Inflammatory macrophage treated with lipopolysaccharide for 1 hour (primary cell): ENCODE measurements at regions not wholly inside any gene's neighbourhood (a gene's known extent, or its start where the extent isn't known, plus 50 kb on each side); places are given as distances from the start of the nearest gene placed in this dataset.

Source experiments
- DNase-seq, 2 donors: peaks; one replicate each; pipeline ENCODE4 v3.0.0-alpha.2; 2020 to 2022

DNA sequence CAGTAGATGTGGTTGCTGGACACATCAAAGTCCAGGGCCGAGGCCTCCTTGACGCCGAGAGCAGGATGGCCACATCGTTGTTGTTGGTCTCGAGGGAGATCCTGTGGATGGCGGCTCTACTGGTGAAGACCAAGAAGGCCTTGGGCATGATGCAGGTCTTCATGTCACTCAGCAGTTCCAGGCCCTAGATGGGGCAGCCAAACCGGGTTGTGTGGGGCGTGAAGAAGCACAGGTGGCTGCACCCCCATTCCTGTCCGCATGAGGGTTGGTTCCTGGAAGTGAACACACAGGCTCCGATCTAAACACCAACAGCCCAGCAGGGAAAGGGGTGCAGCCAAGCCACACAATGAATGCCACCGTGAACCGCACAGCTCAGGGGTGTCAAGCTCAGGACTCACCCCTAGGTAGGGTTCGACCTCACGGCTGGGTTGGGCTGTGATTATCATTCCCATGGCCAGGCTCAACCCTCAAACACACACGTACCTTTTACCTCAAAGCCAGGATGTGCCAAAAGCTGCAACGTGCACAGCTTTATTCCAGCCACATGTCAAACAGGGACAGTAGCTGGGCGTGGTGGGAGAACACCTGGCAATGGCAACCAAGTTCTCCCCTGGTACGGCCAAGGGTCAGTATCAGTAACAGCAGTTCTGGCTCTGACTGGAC, 132.3 kb downstream of the CRYBB2 start:
- DNase-seq, result no peak

DNA sequence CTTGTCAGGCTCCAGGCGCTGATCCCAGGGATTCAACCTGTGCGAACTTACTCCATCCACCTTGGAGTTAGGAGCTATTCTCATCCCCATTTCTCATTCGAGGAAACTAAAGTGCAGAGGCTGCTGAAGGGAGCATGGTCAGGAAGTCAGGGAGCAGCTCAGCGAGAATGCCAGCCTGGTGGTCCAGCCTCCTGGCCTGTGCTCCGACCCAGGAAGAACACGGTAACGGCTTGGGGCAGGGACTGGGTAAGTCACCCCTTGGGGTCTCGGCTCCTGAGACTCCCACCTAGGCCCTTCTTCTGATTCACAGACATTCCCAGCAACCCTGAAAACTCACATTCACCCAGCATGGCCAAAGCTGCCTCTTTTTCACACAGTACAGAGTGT, 132.8 kb downstream of the CRYBB2 start:
- no peak for DNase-seq

DNA sequence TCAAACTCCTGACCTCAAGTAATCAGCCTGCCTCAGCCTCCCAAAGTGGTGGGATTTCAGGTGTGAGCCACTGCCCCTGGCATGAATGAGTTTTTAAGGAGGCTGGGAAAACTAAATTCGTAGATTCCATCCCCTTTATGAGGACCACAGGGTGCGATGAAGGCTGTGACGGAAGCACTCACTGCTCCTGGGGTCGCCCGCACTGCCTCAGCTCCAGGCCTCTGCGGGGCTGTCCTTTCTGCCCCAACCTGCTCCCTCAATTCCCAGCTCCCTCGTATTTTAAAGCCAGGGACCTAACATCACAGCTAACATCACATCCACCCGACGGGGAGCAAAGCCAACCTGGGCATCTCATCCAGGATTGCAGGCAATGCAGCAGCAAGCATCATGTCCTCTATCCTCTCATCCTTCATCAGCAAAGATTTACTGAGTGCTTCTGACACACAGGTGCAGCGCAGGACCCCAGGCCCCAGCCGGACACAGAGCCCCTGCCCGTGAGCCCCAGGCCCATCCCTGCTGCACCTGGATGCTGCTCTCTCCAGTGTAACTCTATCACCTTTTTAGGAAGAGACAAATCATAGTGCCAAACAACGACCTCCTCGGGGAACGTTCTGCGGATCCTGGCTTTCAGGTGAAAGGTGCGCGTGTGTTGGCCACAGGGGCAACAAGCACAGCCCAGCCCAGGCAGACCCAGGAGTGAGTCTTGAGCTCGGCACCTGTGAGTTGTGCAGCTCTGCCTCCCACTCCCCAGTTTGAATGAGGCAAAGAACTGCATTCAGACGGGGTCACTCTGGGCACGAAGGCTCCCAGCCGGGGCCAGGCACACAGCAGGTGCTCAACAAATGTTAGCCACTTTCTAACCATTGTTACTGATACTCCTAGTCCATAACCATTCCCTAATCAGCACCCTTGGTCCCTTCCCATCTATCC, 134.3 kb downstream of the CRYBB2 start:
- DNase-seq, result no peak

DNA sequence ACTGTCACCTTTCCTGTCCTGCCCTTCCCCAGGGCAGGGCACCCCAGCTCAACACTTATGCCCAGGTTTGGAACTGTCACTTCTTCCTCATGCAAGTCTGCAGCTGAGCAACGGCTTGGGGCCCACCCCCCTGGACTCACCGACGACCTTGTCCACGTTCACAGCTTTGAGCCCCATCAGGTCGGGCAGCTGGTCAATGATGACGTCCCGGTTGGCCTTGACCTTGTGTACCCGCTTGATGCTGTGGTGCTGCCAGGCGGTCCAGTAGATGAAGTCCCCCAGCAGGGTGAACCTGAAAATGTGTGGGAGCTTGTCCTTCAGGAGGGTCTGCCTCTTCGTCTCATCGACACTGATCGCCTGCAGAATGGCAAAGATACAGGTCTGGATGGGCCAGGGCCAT, 135.0 kb downstream of the CRYBB2 start:
- no peak for DNase-seq

DNA sequence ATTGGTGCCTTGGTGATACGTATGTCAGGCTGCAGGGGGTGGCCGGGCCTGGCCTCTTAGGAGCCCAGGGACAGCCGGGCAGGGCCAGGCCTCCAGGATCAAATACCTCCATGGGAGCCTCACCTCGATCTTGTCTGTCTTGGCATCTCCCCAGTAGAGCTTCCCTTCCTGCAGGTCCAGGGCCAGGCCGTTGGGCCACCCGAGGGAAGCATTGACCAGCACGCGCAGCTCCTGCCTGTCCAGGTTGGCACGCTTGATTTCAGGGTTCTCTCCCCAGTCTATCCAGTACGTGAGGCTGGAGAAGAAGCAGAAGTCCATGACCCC, 137.7 kb downstream of the CRYBB2 start:
- DNase-seq, result no peak

DNA sequence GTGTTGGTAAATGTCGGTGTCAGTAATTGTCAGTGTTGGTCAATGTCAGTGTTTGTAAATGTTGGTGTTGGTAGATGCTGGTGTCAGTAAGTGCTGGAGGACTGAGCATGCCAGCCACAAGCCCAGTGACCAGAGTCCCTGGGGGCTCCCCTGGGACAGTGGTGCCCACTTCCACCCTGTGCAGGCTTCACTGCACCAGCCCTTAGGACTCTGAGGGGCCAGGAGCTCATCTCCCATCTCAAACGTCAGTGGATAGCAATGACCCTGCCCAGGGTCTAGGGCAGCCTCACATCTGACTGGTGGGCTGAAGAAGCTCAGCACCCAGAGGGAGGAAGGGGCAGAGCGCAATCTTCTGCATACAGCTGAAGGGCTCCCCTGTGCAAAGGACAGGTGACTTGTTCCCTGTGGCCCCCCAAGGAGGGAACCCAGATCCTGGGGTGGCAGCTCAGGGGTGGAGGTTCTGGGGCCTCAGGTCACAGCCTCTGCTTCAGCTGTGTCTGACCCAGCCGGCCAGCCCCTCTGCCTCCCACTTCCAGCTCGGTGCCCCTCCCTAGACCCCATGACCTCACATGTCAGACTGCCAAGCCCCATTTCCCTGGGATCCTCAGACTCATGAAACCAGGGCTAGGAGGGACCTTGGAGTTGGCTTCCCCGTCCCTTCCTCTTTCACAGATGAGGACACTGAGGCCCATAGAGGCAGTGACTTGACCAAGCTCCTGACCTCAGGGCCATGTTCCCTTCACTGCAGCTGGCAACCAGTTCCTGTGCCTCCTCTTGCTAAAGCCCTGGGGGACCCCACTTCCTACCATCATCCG, 138.4 kb downstream of the CRYBB2 start:
- DNase-seq, result no peak

DNA sequence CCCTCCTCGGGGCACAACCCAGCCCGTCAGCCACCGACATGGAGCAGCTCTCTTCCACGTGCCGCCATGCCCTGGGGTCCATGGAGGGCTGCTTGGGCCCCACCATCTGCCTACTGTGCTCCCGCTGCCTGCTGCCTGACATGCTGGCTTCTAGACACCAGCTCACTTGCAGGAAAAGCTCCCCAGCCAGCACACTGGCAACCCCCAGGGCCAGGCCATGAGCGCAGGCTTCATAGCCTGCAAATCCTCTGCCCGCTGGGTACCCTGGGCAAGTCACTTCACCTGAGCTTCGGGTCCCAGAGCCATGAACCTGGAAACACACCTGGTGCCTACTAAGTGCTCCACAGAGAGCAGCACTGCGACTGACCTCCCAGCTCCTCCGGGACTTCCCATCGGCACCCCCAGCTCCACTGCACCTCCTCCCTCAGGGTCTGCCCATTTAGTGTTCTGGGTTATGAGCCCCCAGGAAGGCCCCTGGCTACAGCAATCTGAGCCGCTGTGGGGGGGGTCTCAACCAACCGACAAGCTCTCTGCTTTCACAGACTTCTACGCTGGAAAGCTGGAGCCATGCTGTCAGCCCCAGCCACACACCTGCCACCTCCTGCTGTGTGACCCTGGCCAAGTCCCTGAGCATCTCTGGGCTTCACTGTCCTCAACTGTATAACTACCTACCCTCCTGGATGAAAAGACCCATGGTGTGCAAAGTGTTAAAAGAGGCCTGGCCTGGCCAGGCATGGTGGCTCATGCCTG, 139.2 kb downstream of the CRYBB2 start:
- no peak for DNase-seq

DNA sequence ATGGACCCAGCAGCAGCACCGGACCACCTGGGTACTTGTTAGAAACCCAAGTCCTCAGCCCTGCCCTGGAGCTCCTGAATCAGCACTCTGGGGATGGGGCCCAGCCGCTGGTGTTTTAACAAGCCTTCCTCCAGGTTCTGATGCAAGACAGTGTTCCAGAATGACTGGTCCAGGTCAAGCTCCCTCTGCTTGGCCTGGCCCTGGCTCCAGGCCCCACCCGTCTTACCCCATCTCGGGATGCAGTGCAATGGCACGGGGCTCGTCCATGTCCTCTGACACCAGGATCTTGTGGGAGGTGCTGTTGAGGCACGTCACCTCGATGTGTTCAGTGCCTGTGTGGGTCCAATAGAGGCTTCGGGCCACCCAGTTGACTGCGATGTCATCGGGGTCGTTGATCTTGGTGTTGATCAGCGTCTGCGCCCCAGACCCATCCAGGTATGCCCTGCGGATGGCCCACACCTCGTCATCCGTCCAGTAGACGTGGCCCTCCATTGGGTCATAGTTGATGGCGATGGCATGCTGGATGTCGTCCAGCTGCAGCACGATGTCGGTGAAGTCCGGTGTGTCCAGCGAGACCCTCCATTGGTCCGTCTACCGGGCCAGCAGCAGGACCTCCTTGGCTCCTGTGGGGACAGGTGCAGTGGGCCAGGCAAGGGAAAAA, 140.3 kb downstream of the CRYBB2 start:
- DNase-seq, result no peak

DNA sequence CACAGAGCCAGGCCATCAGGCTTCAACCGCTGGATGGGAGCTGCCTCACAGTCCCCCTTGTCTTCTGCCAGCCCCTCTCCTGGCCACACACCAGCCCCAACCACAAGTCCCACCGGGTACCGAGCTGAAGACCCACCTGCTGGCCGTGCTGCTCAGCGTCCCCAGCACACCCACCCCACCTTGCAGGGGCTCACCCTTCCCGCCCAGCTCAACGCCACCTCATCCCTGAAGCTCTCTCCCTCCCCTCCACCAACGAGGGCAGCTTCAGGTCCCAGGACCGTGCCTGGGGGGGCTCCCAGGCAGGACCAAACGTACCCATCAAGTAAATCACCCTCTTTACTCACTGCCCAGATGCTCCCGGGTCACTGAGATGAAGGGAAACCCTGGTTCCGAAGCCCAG, 141.0 kb downstream of the CRYBB2 start:
- no peak for DNase-seq

DNA sequence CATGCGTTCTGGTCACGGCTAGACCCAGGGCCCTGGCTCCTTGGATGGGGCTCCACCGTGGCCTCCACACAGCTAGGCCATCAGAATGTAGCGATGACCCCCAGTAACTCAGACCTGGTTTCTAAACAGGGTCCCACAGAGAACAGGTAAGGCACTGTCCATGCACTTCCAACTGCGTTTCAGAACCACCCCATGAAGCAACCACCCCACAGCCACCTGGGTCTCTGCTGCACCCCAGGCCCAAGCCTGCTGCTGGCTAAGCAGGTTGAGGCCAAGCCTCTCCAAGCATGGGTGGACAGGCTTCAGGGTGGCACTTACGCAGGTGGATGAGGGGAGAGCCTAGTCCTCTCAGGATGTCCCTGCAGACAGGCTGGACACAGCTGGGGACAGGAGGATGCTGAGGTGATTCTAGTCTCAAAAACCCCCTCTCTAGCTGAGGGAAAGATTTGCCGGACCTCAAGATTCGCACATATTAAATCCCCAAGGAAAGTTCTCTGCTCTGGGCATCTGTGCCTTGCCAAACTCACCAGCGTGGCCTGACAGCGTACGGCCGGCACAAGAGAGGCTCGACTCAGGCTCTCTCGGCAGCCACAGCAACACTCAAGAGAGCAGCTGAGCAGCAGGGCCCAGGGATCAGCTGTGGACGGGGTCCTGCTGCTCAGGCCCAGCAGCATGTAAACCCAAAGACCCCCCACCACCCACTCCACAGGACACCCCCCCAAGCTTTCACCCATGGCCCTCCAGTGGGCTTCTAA, 141.6 kb downstream of the CRYBB2 start:
- no peak for DNase-seq

DNA sequence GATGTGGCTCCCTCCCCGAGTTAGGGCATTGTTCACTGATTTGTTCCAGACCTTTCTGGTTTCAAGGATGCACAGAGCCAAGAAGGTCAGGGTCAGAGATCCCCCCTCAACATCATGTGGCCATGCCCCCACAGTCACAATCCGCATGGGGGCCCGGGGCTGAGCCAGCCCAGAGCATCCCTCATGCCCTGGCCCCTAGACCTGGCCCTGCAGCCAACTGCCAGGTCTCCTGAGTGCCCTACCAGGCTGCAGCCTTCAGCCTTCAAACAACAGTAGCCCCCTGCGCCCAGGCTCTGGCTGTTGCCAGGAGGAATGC, 142.4 kb downstream of the CRYBB2 start:
- DNase-seq, result no peak

DNA sequence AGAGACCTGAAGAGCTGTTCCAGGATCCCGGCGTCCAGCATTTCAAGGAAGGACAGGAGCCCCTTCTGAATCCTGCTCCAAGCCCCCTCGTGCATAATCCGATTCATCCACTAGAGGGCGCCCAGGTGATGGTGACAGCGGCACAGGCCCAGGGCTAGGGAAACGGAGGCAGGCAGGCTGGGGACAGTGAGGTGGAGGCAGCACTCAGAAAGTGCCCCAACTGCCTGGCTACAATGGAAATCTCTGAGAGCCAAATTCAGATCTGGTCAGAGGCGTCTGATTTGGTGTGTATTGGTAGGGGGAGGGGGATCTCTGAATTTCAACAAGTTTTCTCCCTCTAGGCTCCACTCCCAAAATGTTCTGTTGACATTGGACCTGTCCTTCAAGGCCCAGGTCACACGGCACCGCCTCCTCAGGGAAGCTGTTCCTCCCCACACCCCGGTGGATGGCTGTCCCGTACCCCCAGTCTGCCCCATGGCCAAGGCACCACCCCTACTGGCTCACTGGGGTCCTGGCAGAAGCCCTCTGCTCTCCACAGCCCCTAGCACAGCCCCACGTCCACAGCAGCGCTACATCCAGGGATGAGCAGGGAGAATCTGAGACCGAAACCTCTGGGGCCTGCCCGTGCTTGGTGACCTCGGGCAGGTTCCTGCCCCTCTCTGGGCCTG, 142.9 kb downstream of the CRYBB2 start:
- peak; percentile 13 to 84 for DNase-seq

DNA sequence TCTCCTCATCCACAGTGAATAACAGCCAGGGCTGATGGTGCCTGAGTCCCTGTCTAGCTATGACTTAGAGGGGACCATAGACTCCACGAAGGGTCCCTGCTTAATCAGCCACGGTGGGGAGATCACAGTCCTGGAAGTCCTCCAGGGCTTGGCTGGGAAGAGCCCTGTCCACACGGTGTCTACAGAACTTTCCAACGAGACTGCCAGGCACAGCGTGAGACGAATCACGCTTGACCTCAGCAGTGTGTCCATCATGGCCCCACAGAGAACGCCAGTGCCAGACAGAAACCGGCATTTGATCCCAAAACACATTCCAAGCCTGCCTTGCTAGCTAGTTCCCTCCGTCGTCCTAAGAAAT, 143.4 kb downstream of the CRYBB2 start:
- no peak for DNase-seq

DNA sequence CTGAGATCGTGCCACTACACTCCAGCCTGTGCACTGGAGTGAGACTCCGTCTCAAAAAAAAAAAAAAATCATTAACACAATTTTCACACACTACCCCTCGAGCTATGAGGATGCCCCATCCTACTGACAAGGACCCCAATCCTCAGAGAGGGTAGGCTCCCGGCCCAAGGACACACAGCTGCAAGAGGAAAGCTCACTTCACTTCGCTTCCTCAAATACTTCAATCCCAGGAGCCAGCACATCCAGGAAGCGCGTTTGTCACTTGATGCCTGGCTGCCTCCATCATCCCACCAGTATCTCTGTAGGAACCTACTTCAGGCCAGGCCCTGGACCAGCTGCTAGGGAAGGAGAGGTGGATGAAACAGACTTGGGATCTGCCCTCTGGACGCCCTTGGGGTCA, 144.0 kb downstream of the CRYBB2 start:
- no peak for DNase-seq

DNA sequence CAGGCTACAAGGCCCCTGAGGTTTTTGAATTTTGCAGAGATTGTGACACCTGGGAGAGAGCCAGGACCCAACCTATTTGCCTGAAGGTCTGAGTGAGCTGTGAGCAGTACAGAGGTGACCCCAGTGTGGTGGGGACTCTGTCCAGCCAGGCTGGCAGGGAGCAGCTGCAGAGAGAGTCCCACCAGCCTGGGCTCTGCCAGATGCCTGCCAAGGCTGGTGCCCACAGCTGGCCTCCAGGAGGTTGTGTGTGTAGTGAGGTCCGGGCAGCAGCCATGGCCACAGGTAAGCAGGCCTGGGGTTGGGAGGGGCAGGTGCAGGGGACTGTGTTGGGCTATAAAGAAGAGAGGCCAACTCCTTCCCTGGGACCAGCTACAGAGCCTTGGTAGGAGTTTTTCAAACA, 144.8 kb downstream of the CRYBB2 start:
- DNase-seq, result no peak

DNA sequence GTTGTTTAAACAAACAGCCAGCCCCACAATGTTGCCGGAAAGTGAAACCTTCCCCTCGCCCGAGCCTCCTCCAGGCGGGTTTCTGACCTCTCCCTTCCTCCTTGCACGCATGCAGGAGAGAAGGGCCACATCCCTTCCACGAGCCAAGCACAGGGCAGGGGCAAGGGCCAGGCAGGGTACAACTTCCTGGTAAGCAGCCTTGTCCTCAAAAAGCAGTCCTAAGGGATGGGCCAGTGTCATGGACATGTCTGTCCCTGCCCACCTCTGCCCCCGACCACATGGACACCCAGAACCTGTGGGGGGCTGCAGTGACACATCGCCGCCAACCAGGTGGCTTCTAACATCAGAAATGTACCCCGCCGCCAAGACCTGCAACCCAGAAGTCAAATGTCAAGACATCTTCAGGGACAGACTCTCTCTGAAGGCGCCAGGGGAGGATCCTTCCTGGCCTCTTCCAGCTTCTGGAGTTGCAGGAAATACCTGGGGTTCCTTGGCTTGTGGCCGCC, 145.3 kb downstream of the CRYBB2 start:
- DNase-seq, result no peak

DNA sequence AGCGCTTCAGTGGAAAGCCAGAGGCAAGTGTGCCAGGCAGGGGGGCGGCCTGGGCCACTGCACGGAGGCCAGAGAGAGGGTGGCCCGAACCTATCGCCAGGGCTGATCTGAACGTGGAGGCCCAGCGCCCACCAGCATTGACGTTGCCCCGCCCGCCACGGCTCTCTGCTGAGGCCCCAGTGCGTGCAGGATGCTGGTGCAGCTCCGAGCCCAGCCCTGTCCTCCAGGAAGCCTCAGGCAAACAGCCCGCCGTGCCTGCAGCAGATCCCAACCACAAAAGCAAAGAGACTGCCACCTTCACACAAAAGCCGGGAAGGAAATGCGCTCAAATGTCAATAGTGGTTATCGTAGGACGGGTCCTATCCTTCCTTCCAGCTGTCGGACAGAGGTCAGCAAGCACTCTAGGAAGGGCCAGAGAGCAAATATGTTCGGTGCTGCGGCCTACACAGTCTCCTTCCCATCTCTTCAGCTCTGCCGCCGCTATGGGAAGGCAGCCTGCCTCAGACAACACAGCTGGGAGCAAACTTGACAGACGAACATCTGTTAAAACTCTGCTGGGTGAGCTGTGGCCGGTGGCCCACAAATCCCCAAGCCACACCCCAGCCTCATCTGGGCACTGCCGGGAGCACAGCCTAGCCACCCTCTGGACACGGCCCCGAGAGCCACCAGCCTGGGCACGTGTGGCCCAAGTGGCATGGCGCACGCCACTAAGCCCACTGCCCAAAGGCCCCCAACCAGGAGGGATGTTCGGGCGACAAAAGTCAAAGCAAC, 146.2 kb downstream of the CRYBB2 start:
- no peak for DNase-seq

DNA sequence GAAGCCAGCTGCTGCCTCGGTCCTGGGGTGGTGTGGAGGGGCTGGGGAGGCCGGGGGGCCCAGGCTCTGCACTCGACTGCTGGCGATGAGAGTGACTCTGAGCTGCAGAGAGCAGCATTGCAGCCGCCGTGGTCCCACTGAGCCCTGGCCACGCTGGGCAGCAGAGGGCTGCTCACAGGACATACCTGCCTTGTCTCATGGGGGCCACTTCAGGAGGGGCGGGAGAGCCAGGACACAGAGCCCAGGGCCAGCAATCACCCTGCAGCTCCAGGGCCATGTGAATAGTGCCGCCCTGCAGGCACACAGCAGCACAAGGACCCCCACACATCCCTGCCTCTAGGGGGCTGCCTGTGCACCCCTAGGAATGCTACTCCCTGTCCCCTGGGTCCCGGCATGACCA, 147.0 kb downstream of the CRYBB2 start:
- no peak for DNase-seq

DNA sequence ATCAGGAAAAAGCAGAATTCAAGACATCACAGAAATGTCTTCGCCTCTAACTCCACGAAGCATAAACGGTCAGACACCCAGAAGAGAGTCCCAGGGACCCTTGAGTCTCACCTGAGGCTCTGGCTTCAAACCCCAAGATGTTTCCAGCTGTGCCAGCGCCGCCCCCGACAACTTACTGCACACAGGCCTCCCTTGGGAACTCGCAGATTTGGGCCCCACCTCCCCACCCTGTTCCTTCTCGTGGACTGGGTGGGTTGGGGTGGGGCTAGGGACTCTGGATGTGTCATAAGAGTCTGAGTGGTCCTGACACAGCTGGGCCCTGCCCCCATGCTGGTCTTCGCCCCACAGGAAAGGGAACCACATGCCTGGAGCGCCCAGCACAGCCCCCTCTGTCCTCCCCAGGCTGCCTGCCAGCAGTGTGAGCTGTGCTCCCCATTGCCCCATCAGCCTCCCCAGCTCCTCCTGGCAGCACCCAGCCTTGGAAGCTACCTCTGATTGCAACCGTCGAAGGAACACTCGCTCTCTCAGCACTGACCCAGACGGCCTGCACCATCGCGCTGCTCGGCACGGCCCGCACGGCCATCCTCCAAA, 147.5 kb downstream of the CRYBB2 start:
- no peak for DNase-seq

DNA sequence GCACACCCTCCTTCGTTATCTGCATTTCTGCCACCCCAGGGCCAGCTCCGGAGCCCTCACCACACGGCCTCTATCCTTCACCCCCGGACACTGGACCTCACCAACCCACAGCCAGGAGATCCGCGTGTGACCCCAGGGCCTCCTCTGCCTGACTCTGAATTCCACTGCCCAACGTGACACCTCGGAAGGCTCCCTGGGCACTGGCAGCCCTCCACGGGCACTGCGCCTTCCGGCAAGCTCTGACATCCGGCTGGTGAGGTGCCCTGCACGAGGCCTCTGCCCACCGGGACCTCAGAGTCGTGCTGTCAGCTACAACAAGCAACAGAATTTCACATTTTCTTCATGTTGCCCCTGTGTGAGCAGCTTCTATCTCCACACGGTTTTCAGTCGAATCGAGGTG, 148.3 kb downstream of the CRYBB2 start:
- DNase-seq, result no peak
